GM23338 (cell line): ENCODE measurements at regions not wholly inside any gene's neighbourhood (a gene's known extent, or its start where the extent isn't known, plus 50 kb on each side); places are given as distances from the start of the nearest gene placed in this dataset.

Source experiments
- ATAC-seq: fragments of 200-7000 bp; cut with Tn5 transposase; 3 replicates; pipeline ENCODE4 v1.9.1; 2020
- DNase-seq: peaks from one replicate; pipeline ENCODE4 v3.0.0-alpha.2; 2015; ENCODE audit warnings: low spot score
- H2AFZ ChIP-seq: fragments of 200-600 bp; sonication (generic); 2 replicates; pipeline ENCODE4 v1.8.0; 2016; ENCODE audit warnings: antibody characterized with exemption, mild to moderate bottlenecking, moderate library complexity
- H3F3A ChIP-seq: fragments of 200-600 bp; sonication (generic); replicated peaks from 2 replicates; pipeline ENCODE4 v1.8.0; 2017; ENCODE audit warnings: antibody characterized with exemption, mixed run types, low read depth
- H3K27ac ChIP-seq: fragments of 200-600 bp; sonication (generic); 2 replicates; pipeline ENCODE4 v1.6.1; 2016; ENCODE audit warnings: low read depth
- H3K27me3 ChIP-seq: fragments of 200-600 bp; sonication (generic); 2 replicates; pipeline ENCODE4 v1.8.0; 2016; ENCODE audit warnings: mild to moderate bottlenecking, mixed run types, moderate library complexity; ENCODE audit not compliant: insufficient read depth
- H3K36me3 ChIP-seq: fragments of 200-600 bp; sonication (generic); 2 replicates; pipeline ENCODE4 v1.8.0; 2016; ENCODE audit warnings: mild to moderate bottlenecking; ENCODE audit not compliant: insufficient read depth
- H3K4me1 ChIP-seq: fragments of 200-600 bp; sonication (generic); 2 replicates; pipeline ENCODE4 v1.8.0; 2016; ENCODE audit warnings: mild to moderate bottlenecking, moderate library complexity; ENCODE audit not compliant: insufficient read depth
- H3K4me2 ChIP-seq: fragments of 200-600 bp; sonication (generic); 2 replicates; pipeline ENCODE4 v1.7.1; 2017; ENCODE audit warnings: mixed run types
- H3K4me3 ChIP-seq: fragments of 200-600 bp; sonication (generic); 2 replicates; pipeline ENCODE4 v1.6.1; 2016; ENCODE audit warnings: mixed run types
- H3K79me2 ChIP-seq: fragments of 200-600 bp; sonication (generic); replicated peaks from 2 replicates; pipeline ENCODE4 v1.8.0; 2017; ENCODE audit warnings: mild to moderate bottlenecking; ENCODE audit not compliant: insufficient read depth
- H3K9me2 ChIP-seq: fragments of 200-600 bp; sonication (generic); 2 replicates; pipeline ENCODE4 v1.8.0; 2017; ENCODE audit not compliant: insufficient read depth
- H4K20me1 ChIP-seq: fragments of 200-600 bp; sonication (generic); replicated peaks from 2 replicates; pipeline ENCODE4 v1.8.0; 2017; ENCODE audit warnings: mild to moderate bottlenecking; ENCODE audit not compliant: insufficient read depth
- H3K27ac Mint-ChIP-seq: 2 replicates; pipeline ENCODE4 v1.8.0; 2020; ENCODE audit warnings: inconsistent platforms, mild to moderate bottlenecking, moderate library complexity, mixed read lengths
- H3K27me3 Mint-ChIP-seq: 3 replicates; pipeline ENCODE4 v1.8.0; 2022; ENCODE audit warnings: low read depth, mild to moderate bottlenecking, moderate library complexity, mixed read lengths, inconsistent platforms; ENCODE audit not compliant: insufficient read depth, poor library complexity
- H3K36me3 Mint-ChIP-seq: 3 replicates; pipeline ENCODE4 v1.8.0; 2021; ENCODE audit warnings: low read depth, mild to moderate bottlenecking, inconsistent platforms, moderate library complexity, mixed read lengths
- H3K4me1 Mint-ChIP-seq: 3 replicates; pipeline ENCODE4 v1.8.0; 2020; ENCODE audit warnings: mild to moderate bottlenecking, inconsistent platforms, mixed read lengths
- H3K4me3 Mint-ChIP-seq: 3 replicates; pipeline ENCODE4 v1.8.0; 2021; ENCODE audit warnings: moderate library complexity, mild to moderate bottlenecking, inconsistent platforms, mixed read lengths
- H3K9me3 Mint-ChIP-seq: 3 replicates; pipeline ENCODE4 v1.8.0; 2020; ENCODE audit warnings: moderate library complexity, mild to moderate bottlenecking, inconsistent platforms, mixed read lengths
- CREB1 ChIP-seq: fragments of 250-450 bp; sonication (Bioruptor Pico); IDR thresholded peaks from 2 replicates; pipeline ENCODE4 v1.5.0; 2020; ENCODE audit warnings: low read depth, mild to moderate bottlenecking, moderate library complexity
- EZH2 ChIP-seq: fragments of 200-600 bp; sonication (generic); IDR thresholded peaks from one replicate; pipeline ENCODE4 v1.8.0; 2017; ENCODE audit warnings: antibody characterized with exemption, mild to moderate bottlenecking, low read depth; ENCODE audit not compliant: unreplicated experiment
- EZH2phosphoT487 ChIP-seq: fragments of 200-600 bp; sonication (generic); IDR thresholded peaks from one replicate; pipeline ENCODE4 v1.8.1; 2018; ENCODE audit warnings: antibody characterized with exemption; ENCODE audit not compliant: unreplicated experiment
- JUNB ChIP-seq: IDR thresholded peaks from one replicate; pipeline ENCODE4 v1.6.1; 2016; ENCODE audit warnings: antibody characterized with exemption; ENCODE audit not compliant: unreplicated experiment
- NANOG ChIP-seq: IDR thresholded peaks from 2 replicates; pipeline ENCODE4 v1.6.1; 2016; ENCODE audit warnings: antibody characterized with exemption, borderline replicate concordance
- POLR2AphosphoS5 ChIP-seq: IDR thresholded peaks from 2 replicates; pipeline ENCODE4 v1.6.1; 2016; ENCODE audit warnings: antibody characterized with exemption, low read depth
- STAT1 ChIP-seq: IDR thresholded peaks from one replicate; pipeline ENCODE4 v1.6.1; 2016; ENCODE audit warnings: antibody characterized with exemption; ENCODE audit not compliant: unreplicated experiment
- ZNF114 ChIP-seq: fragments of 250-450 bp; sonication (Bioruptor Pico); IDR thresholded peaks from 2 replicates; pipeline ENCODE4 v1.5.0; 2020; ENCODE audit warnings: mild to moderate bottlenecking, moderate library complexity
- ZNF331 ChIP-seq: fragments of 250-450 bp; sonication (Bioruptor Pico); IDR thresholded peaks from 2 replicates; pipeline ENCODE4 v1.5.0; 2020; ENCODE audit warnings: low read depth, mild to moderate bottlenecking, moderate library complexity
- TF ChIP-seq, protein P1 (sequence below), 2 experiments: fragments of 200-600 bp in 1 of 2; sonication (generic) in 1 of 2; conservative IDR thresholded peaks; 2 replicates each; pipeline versions ENCODE4 v1.5.1 to v1.6.1; 2016 to 2017; ENCODE audit warnings: antibody characterized with exemption in 2 of 2, low read depth in 2 of 2, mild to moderate bottlenecking in 2 of 2, moderate library complexity in 1 of 2
- TF ChIP-seq, protein P2 (sequence below): IDR thresholded peaks from one replicate; pipeline ENCODE4 v1.6.1; 2018; ENCODE audit warnings: antibody characterized with exemption; ENCODE audit not compliant: unreplicated experiment
- TF ChIP-seq, protein P3 (sequence below): IDR thresholded peaks from 2 replicates; pipeline ENCODE4 v1.6.1; 2016; ENCODE audit warnings: antibody characterized with exemption

DNA sequence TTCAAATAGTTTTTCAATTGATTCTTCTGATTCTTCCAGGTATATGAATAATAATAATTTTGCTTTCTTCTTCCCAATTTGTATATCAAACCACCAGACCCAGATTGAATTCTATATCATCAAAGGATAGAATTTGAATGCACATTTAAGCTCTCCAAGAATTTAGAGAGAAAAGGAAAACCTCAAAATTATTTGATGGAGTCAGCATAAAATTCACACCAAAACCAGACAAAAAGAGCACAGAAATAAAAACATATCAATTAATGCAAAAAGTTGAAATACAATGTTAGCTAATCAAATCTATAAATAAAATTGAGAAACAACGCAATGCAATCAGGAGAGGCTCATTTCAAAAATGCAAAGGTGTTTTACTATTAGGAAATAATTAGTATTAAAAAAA, 248.0 kb upstream of the HS6ST1 start:
- Histone ChIP-seq H4K20me1 (no peaks in the 10 kb centered on the region), H3K79me2 (no peaks in the 10 kb centered on the region), H3K27me3 (no peaks in the 10 kb centered on the region), H3K27ac (no peak overlapping the region), H3K4me3 (no peak overlapping the region), H3K4me2 (no peak overlapping the region), H3F3A (no peaks in the 10 kb centered on the region), H3K9me2 (peaks cover 16% of the 10 kb centered on the region), H3K36me3 (no peaks in the 10 kb centered on the region), H3K4me1 (peaks cover 7% of the 10 kb centered on the region), H2AFZ (no peak overlapping the region)
- Mint-ChIP-seq H3K9me3 (no peaks in the 10 kb centered on the region), H3K27me3 (peaks cover 2% of the 10 kb centered on the region), H3K4me3 (no peak overlapping the region), H3K4me1 (peaks cover 9% of the 10 kb centered on the region), H3K36me3 (no peaks in the 10 kb centered on the region), H3K27ac (no peak overlapping the region)
- DNase-seq (no peak), ATAC-seq (no peak)
- no peak for TF ChIP-seq ZNF114 (CRISPR knock-in tag)

DNA sequence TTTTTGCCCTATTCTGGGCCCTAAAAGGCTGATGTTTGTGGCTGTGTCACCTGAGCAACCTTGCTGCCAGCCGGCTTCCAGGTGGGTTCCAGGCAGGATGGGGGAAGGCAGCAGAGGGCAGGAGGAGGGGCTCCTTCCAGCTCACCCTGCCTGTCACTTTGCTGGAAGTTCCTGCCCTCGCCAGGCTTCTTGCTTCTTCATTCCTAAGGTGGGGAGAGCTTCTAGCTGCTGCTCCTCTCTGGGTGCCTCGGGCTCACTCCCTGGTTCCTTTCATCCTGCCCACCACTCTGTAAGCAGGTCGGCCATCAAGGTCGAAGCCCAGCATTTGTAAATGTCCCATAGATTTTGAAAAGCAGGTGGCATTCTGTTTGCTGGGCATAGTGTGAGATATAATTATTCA, 249.4 kb upstream of the HS6ST1 start:
- H3K4me1 Mint-ChIP-seq = peaks cover 9% of the 10 kb centered on the region
- ATAC-seq (peak; percentile 100), DNase-seq (peak; percentile 93)
- H3K4me3 ChIP-seq = no peak overlapping the region
- TF ChIP-seq, protein P1, sequence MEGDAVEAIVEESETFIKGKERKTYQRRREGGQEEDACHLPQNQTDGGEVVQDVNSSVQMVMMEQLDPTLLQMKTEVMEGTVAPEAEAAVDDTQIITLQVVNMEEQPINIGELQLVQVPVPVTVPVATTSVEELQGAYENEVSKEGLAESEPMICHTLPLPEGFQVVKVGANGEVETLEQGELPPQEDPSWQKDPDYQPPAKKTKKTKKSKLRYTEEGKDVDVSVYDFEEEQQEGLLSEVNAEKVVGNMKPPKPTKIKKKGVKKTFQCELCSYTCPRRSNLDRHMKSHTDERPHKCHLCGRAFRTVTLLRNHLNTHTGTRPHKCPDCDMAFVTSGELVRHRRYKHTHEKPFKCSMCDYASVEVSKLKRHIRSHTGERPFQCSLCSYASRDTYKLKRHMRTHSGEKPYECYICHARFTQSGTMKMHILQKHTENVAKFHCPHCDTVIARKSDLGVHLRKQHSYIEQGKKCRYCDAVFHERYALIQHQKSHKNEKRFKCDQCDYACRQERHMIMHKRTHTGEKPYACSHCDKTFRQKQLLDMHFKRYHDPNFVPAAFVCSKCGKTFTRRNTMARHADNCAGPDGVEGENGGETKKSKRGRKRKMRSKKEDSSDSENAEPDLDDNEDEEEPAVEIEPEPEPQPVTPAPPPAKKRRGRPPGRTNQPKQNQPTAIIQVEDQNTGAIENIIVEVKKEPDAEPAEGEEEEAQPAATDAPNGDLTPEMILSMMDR (conservative IDR thresholded peaks at IDR 0.05; ENCODE audit: low read depth in 2 of 2) = no peak
- TF ChIP-seq, protein P2, sequence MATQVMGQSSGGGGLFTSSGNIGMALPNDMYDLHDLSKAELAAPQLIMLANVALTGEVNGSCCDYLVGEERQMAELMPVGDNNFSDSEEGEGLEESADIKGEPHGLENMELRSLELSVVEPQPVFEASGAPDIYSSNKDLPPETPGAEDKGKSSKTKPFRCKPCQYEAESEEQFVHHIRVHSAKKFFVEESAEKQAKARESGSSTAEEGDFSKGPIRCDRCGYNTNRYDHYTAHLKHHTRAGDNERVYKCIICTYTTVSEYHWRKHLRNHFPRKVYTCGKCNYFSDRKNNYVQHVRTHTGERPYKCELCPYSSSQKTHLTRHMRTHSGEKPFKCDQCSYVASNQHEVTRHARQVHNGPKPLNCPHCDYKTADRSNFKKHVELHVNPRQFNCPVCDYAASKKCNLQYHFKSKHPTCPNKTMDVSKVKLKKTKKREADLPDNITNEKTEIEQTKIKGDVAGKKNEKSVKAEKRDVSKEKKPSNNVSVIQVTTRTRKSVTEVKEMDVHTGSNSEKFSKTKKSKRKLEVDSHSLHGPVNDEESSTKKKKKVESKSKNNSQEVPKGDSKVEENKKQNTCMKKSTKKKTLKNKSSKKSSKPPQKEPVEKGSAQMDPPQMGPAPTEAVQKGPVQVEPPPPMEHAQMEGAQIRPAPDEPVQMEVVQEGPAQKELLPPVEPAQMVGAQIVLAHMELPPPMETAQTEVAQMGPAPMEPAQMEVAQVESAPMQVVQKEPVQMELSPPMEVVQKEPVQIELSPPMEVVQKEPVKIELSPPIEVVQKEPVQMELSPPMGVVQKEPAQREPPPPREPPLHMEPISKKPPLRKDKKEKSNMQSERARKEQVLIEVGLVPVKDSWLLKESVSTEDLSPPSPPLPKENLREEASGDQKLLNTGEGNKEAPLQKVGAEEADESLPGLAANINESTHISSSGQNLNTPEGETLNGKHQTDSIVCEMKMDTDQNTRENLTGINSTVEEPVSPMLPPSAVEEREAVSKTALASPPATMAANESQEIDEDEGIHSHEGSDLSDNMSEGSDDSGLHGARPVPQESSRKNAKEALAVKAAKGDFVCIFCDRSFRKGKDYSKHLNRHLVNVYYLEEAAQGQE = no peak
- no peak for TF ChIP-seq CREB1 (CRISPR knock-in tag)
- TF ChIP-seq NANOG = no peak
- no peak for TF ChIP-seq POLR2AphosphoS5
- no peak for TF ChIP-seq EZH2
- no peak for TF ChIP-seq STAT1
- TF ChIP-seq EZH2phosphoT487 = no peak
- TF ChIP-seq ZNF331 (CRISPR knock-in tag) = no peak
- TF ChIP-seq JUNB = no peak
- no peak for TF ChIP-seq ZNF114 (CRISPR knock-in tag)
- TF ChIP-seq, protein P3, sequence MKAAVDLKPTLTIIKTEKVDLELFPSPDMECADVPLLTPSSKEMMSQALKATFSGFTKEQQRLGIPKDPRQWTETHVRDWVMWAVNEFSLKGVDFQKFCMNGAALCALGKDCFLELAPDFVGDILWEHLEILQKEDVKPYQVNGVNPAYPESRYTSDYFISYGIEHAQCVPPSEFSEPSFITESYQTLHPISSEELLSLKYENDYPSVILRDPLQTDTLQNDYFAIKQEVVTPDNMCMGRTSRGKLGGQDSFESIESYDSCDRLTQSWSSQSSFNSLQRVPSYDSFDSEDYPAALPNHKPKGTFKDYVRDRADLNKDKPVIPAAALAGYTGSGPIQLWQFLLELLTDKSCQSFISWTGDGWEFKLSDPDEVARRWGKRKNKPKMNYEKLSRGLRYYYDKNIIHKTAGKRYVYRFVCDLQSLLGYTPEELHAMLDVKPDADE = no peak
- no peaks in the 10 kb centered on the region for H3K36me3 Mint-ChIP-seq
- H3K27ac ChIP-seq = no peak overlapping the region
- H3K27me3 Mint-ChIP-seq = peaks cover 2% of the 10 kb centered on the region
- H3F3A ChIP-seq = no peaks in the 10 kb centered on the region
- no peak overlapping the region for H3K4me2 ChIP-seq
- no peak overlapping the region for H2AFZ ChIP-seq
- H3K4me3 Mint-ChIP-seq = no peak overlapping the region
- H4K20me1 ChIP-seq = no peaks in the 10 kb centered on the region
- H3K79me2 ChIP-seq = no peaks in the 10 kb centered on the region
- H3K9me2 ChIP-seq = peaks cover 16% of the 10 kb centered on the region
- no peaks in the 10 kb centered on the region for H3K27me3 ChIP-seq
- no peaks in the 10 kb centered on the region for H3K9me3 Mint-ChIP-seq
- no peak overlapping the region for H3K27ac Mint-ChIP-seq
- H3K36me3 ChIP-seq = no peaks in the 10 kb centered on the region
- peaks cover 7% of the 10 kb centered on the region for H3K4me1 ChIP-seq
